Fibroblast of pulmonary artery (primary cell): ENCODE measurements at regions not wholly inside any gene's neighbourhood (a gene's known extent, or its start where the extent isn't known, plus 50 kb on each side); places are given as distances from the start of the nearest gene placed in this dataset.

Source experiments
- DNase-seq: peaks from one replicate; pipeline ENCODE4 v3.0.0-alpha.2; 2010; ENCODE audit warnings: low read depth
- H3K4me3 ChIP-seq: replicated peaks from 2 replicates; pipeline ENCODE4 v1.5.1; 2011; ENCODE audit warnings: low read depth, mild to moderate bottlenecking, control low read depth, low read length, moderate library complexity
- TF ChIP-seq, protein P1 (sequence below): IDR thresholded peaks from 2 replicates; pipeline ENCODE4 v1.5.1; 2011; ENCODE audit warnings: mild to moderate bottlenecking, control low read depth, low read length, inconsistent platforms; ENCODE audit errors: missing control alignments

DNA sequence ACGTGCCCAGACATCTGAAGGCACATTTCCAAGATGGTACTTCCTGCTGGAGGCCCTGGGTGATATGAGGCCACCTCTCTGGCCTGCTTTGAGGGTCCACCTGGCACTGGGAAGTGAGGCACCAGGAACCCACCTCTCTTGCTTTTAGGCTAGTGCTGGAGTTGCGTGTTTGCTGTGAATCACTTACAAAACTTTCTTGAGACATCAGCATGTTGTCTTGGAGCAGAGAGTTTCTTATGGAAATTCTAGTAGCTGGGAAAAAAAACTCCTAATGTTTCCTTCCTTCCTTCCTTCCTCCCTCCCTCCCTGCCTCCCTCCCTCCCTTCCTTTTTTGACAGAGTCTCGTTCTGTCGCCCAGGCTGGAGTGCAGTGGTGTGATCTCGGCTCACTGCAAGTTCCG is 341.3 kb downstream of the MIAT start:
- no peak for DNase-seq
- no peak overlapping the region for H3K4me3 ChIP-seq
- TF ChIP-seq, protein P1, sequence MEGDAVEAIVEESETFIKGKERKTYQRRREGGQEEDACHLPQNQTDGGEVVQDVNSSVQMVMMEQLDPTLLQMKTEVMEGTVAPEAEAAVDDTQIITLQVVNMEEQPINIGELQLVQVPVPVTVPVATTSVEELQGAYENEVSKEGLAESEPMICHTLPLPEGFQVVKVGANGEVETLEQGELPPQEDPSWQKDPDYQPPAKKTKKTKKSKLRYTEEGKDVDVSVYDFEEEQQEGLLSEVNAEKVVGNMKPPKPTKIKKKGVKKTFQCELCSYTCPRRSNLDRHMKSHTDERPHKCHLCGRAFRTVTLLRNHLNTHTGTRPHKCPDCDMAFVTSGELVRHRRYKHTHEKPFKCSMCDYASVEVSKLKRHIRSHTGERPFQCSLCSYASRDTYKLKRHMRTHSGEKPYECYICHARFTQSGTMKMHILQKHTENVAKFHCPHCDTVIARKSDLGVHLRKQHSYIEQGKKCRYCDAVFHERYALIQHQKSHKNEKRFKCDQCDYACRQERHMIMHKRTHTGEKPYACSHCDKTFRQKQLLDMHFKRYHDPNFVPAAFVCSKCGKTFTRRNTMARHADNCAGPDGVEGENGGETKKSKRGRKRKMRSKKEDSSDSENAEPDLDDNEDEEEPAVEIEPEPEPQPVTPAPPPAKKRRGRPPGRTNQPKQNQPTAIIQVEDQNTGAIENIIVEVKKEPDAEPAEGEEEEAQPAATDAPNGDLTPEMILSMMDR, result no peak

- H3K4me3 ChIP-seq, result no peak overlapping the region
- DNase-seq, result no peak
- TF ChIP-seq, protein P1, result no peak
These were observed 345.9 kb downstream of the MIAT start for GRCh38 chr22:27003297-27003696.

- no peak overlapping the region for H3K4me3 ChIP-seq
- no peak for DNase-seq
- TF ChIP-seq, protein P1, result no peak
These were observed 347.0 kb downstream of the MIAT start for GRCh38 chr22:27004434-27004833.

GRCh38 chr22:27008454-27008853 is 351.1 kb downstream of the MIAT start:
- TF ChIP-seq, protein P1, result no peak
- H3K4me3 ChIP-seq, result no peak overlapping the region
- DNase-seq, result no peak

GRCh38 chr22:27011133-27011532 is 353.7 kb downstream of the MIAT start:
- TF ChIP-seq, protein P1, result no peak
- no peak overlapping the region for H3K4me3 ChIP-seq
- DNase-seq, result no peak

DNA sequence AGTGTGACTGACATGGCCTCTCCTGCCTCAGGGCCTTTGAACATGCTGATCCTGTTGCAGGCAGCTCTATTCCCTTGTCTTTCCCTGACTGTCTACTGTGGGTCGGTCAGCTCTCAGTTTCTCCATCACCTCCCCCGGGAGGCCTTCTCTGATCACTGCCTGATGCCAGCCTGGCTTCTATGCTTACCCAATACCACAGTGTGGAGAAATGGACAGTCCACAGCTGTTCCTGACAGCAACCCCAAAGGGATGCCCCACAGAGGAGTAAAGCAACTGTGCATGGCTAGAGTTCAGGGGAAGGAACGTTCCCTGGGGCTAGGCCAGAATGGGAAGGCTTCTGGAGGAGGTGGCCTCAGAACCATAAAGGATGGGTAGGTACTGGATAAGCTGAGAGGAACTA is 354.3 kb downstream of the MIAT start:
- DNase-seq, result no peak
- no peak overlapping the region for H3K4me3 ChIP-seq
- TF ChIP-seq, protein P1, result no peak

GRCh38 chr22:27019827-27020226 is 362.4 kb downstream of the MIAT start:
- TF ChIP-seq, protein P1, result no peak
- H3K4me3 ChIP-seq, result no peak overlapping the region
- DNase-seq, result no peak
